Keratinocyte (primary cell): ENCODE measurements at regions not wholly inside any gene's neighbourhood (a gene's known extent, or its start where the extent isn't known, plus 50 kb on each side); places are given as distances from the start of the nearest gene placed in this dataset.

Source experiments
- DNase-seq: peaks from one replicate; pipeline ENCODE4 v3.0.0-alpha.2; 2011; ENCODE audit warnings: low read depth, missing footprints, low spot score
- FAIRE-seq: peaks from 2 replicates; lab custom pipeline; 2011; peaks lifted over from hg19 to GRCh38; lab: Jason Lieb, UNC
- H2AFZ ChIP-seq: 2 replicates; pipeline ENCODE4 v1.6.0; 2012; ENCODE audit warnings: low read length, control low read depth, inconsistent platforms; ENCODE audit not compliant: control insufficient read depth
- H3K27ac ChIP-seq: 2 replicates; pipeline ENCODE4 v1.5.1; 2011; ENCODE audit warnings: low read length; ENCODE audit not compliant: control insufficient read depth, insufficient read depth
- H3K27me3 ChIP-seq: 3 replicates; pipeline ENCODE4 v1.6.0; 2011; ENCODE audit warnings: low read length; ENCODE audit not compliant: control insufficient read depth, insufficient read depth; ENCODE audit errors: extremely low read depth
- H3K36me3 ChIP-seq, 2 experiments: 2 replicates in 1 of 2; 3 replicates in 1 of 2; pipeline ENCODE4 v1.5.1; 2011; ENCODE audit warnings: low read length in 2 of 2, mild to moderate bottlenecking in 1 of 2; ENCODE audit not compliant: control insufficient read depth in 2 of 2, insufficient read depth in 2 of 2; ENCODE audit errors: extremely low read depth in 1 of 2
- H3K4me1 ChIP-seq: 3 replicates; pipeline ENCODE4 v1.5.1; 2011; ENCODE audit warnings: low read length; ENCODE audit not compliant: control insufficient read depth, insufficient read depth; ENCODE audit errors: extremely low read depth
- H3K4me2 ChIP-seq: 3 replicates; pipeline ENCODE4 v1.6.0; 2011; ENCODE audit warnings: low read depth, low read length; ENCODE audit not compliant: control insufficient read depth, insufficient read depth; ENCODE audit errors: extremely low read depth
- H3K4me3 ChIP-seq, 3 experiments: fragments of 200-600 bp in 1 of 3; sonication (generic) in 1 of 3; 2 replicates in 2 of 3; 3 replicates in 1 of 3; pipeline ENCODE4 v1.5.1; 2011 to 2016; ENCODE audit warnings: low read length in 3 of 3, mild to moderate bottlenecking in 3 of 3, control low read depth in 2 of 3, inconsistent platforms in 1 of 3, low read depth in 1 of 3, mixed read lengths in 1 of 3, mixed run types in 1 of 3, moderate library complexity in 1 of 3; ENCODE audit not compliant: control insufficient read depth in 2 of 3, insufficient read depth in 2 of 3; ENCODE audit errors: extremely low read depth in 1 of 3
- H3K79me2 ChIP-seq: 2 replicates; pipeline ENCODE4 v1.6.0; 2012; ENCODE audit warnings: low read length; ENCODE audit not compliant: control insufficient read depth, insufficient read depth
- H3K9ac ChIP-seq: 3 replicates; pipeline ENCODE4 v1.6.0; 2011; ENCODE audit warnings: low read length; ENCODE audit not compliant: control insufficient read depth, insufficient read depth; ENCODE audit errors: extremely low read depth
- H3K9me1 ChIP-seq: 3 replicates; pipeline ENCODE4 v1.6.0; 2011; ENCODE audit warnings: low read length; ENCODE audit not compliant: control insufficient read depth, insufficient read depth; ENCODE audit errors: extremely low read depth
- H3K9me3 ChIP-seq: 2 replicates; pipeline ENCODE4 v1.5.1; 2012; ENCODE audit warnings: low read depth, low read length; ENCODE audit not compliant: control insufficient read depth
- H4K20me1 ChIP-seq: 3 replicates; pipeline ENCODE4 v1.6.0; 2011; ENCODE audit warnings: low read length; ENCODE audit not compliant: control insufficient read depth, insufficient read depth; ENCODE audit errors: extremely low read depth
- CTCF ChIP-seq, 3 experiments: IDR thresholded peaks in 1 of 3; conservative IDR thresholded peaks in 1 of 3; optimal IDR thresholded peaks in 1 of 3; 2 replicates in 2 of 3; 3 replicates in 1 of 3; pipeline versions ENCODE3 to v1.5.1; 2011; ENCODE audit warnings: low read length in 3 of 3, mild to moderate bottlenecking in 3 of 3, moderate library complexity in 2 of 3, control low read depth in 1 of 3, inconsistent platforms in 1 of 3; ENCODE audit not compliant: insufficient read depth in 2 of 3; ENCODE audit errors: extremely low read depth in 1 of 3
- EZH2 ChIP-seq: IDR thresholded peaks from one replicate; pipeline ENCODE4 v1.6.1; 2012; ENCODE audit warnings: inconsistent platforms, mild to moderate bottlenecking, low read length, moderate library complexity
- dilution Hi-C: fragments of 300-500 bp; cut with MboI; formaldehyde crosslinking; loops from one replicate; pipeline ENCODE4 v1.7.0; 2020; ENCODE audit warnings: low sequenced_read_pairs; ENCODE audit not compliant: extremely low pct_ligation_motif_present

DNA sequence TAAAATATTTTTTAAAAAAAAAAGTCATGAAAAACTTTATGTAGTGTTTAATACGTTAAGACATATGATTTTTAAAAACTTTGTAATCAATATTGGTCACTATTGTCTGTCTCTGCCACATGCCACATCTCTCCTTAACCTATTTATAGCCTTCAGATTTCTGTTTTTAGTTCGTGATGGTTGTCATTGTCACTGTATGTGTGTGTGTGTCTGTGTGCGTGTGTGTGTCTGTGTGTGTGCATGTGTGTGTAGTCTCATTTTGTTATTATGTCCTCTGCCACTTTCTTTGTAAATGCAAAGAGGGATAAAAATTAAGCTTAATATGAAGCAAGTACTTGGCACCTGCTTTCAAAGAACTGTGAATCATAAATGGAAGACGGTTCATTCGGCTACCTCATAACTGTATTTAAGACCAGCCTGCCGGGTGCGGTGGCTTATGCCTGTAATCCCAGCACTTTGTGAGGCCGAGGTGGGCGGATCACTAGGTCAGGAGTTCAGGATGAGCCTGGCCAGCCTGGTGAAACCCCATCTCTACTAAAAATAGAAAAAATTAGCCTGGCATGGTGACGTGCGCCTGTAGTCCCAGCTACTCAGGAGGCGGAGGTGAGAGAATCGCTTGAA, 354.0 kb downstream of the ARL4A start:
- no peak for TF ChIP-seq EZH2
- no peak for TF ChIP-seq CTCF (optimal IDR thresholded peaks at IDR 0.05 in 1 of 3, IDR thresholded peaks at IDR 0.05 in 1 of 3, conservative IDR thresholded peaks at IDR 0.05 in 1 of 3; ENCODE audit: extremely low read depth in 1 of 3, insufficient read depth in 2 of 3, low read length in 3 of 3)
- Histone ChIP-seq H3K9ac (no peak overlapping the region), H3K27me3 (no peaks in the 10 kb centered on the region)

DNA sequence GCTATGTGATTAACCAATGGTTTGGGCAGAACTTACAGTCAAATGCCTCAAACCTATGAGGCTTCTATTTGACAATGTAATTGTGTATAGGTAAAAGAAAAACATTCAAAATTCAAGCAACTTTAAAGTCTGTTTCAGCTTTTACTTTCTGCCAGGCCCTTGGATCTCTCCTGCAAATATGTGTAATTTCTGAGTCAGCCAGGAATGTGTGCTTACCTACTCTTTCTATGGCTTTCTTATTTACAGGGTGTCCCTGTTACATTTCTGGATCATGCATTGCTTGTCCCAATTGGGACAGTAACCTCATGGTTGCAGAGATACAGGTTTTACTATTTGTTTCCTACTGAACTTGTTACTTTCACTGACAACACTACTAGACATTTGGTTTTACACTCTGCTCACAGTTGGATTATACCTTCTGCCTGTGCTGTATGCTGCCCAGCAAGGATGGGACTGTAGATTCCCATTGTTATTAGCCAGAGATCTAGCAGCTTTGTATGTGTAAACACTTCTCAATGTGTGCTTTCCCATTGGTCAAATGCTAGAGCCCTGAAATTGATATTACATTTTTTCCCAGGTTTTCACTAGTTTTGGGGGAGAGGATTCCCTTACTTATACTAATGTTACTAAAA, 355.3 kb downstream of the ARL4A start:
- Histone ChIP-seq H3K79me2 (no peaks in the 10 kb centered on the region), H4K20me1 (no peaks in the 10 kb centered on the region), H2AFZ (peak overlapping the region; percentile 66), H3K4me1 (peaks cover 9% of the 10 kb centered on the region), H3K9me3 (no peaks in the 10 kb centered on the region), H3K27ac (peak overlapping the region; percentile 50), H3K9me1 (no peaks in the 10 kb centered on the region), H3K4me2 (peak overlapping the region; percentile 70), H3K9ac (no peak overlapping the region), H3K36me3 (no peaks in the 10 kb centered on the region), H3K4me3 (no peak overlapping the region), H3K27me3 (no peaks in the 10 kb centered on the region)
- no peak for TF ChIP-seq EZH2
- no peak for TF ChIP-seq CTCF (optimal IDR thresholded peaks at IDR 0.05 in 1 of 3, IDR thresholded peaks at IDR 0.05 in 1 of 3, conservative IDR thresholded peaks at IDR 0.05 in 1 of 3; ENCODE audit: extremely low read depth in 1 of 3, insufficient read depth in 2 of 3, low read length in 3 of 3)
- dilution Hi-C loops: no loop called here
- FAIRE-seq (peak; percentile 72), DNase-seq (no peak)

More for the DNA sequence above, 354.0 kb downstream of the ARL4A start:
- no peak overlapping the region for H2AFZ ChIP-seq
- H4K20me1 ChIP-seq: no peaks in the 10 kb centered on the region
- H3K4me3 ChIP-seq: no peak overlapping the region
- dilution Hi-C loops: no loop called here
- H3K36me3 ChIP-seq: no peaks in the 10 kb centered on the region
- FAIRE-seq (no peak), DNase-seq (no peak)
- no peaks in the 10 kb centered on the region for H3K9me1 ChIP-seq
- H3K4me1 ChIP-seq: peaks cover 9% of the 10 kb centered on the region
- no peak overlapping the region for H3K27ac ChIP-seq
- H3K4me2 ChIP-seq: no peak overlapping the region
- no peaks in the 10 kb centered on the region for H3K79me2 ChIP-seq
- no peaks in the 10 kb centered on the region for H3K9me3 ChIP-seq
